ENCODE measurements at regions not wholly inside any gene's neighbourhood (a gene's known extent, or its start where the extent isn't known, plus 50 kb on each side); places are given as distances from the start of the nearest gene placed in this dataset.
"Not testable (repeated sequence)": the region's sequence is repeated elsewhere in the genome, so short reads cannot be mapped to it uniquely, and the experiment has no call there.

GRCh38 chr18:42510540-42510939 is 555.5 kb downstream of the PIK3C3 start:
- intact Hi-C loops (cut with DNase I), result no loop called here
- Histone ChIP-seq H3K27ac (no peak overlapping the region), H3K27me3 (no peaks in the 10 kb centered on the region), H3K36me3 (no peaks in the 10 kb centered on the region), H3K9ac (ENCODE audit: low read depth in 2 of 2, low read length in 2 of 2) (no peak overlapping the region), H3K4me1 (no peaks in the 10 kb centered on the region), H3K9me3 (no peaks in the 10 kb centered on the region), H3K4me3 (no peak overlapping the region)
- TF ChIP-seq CTCF (IDR thresholded peaks at IDR 0.05), result no peak
- no peak for DNase-seq

- no peaks in the 10 kb centered on the region for H3K9me3 ChIP-seq
- no peak for DNase-seq
- H3K27me3 ChIP-seq, result no peaks in the 10 kb centered on the region
- no peak overlapping the region for H3K9ac ChIP-seq (ENCODE audit: low read depth in 2 of 2, low read length in 2 of 2)
- no peak overlapping the region for H3K27ac ChIP-seq
- no peak for TF ChIP-seq CTCF (IDR thresholded peaks at IDR 0.05)
- no peaks in the 10 kb centered on the region for H3K4me1 ChIP-seq
- intact Hi-C loops (cut with DNase I), result no loop called here
- H3K4me3 ChIP-seq, result no peak overlapping the region
- no peaks in the 10 kb centered on the region for H3K36me3 ChIP-seq
Observed at GRCh38 chr18:42513441-42513840, 558.4 kb downstream of the PIK3C3 start.

- intact Hi-C loops (cut with DNase I), result no loop called here
- Histone ChIP-seq H3K36me3 (no peaks in the 10 kb centered on the region), H3K9ac (ENCODE audit: low read depth in 2 of 2, low read length in 2 of 2) (no peak overlapping the region), H3K27me3 (no peaks in the 10 kb centered on the region), H3K4me3 (no peak overlapping the region), H3K27ac (no peak overlapping the region), H3K4me1 (no peaks in the 10 kb centered on the region), H3K9me3 (no peaks in the 10 kb centered on the region)
- DNase-seq, result no peak
- TF ChIP-seq CTCF (IDR thresholded peaks at IDR 0.05), result no peak
Observed at GRCh38 chr18:42514512-42514911, 559.5 kb downstream of the PIK3C3 start.

- Histone ChIP-seq H3K9ac (ENCODE audit: low read depth in 2 of 2, low read length in 2 of 2) (no peak overlapping the region), H3K36me3 (no peaks in the 10 kb centered on the region), H3K4me1 (no peaks in the 10 kb centered on the region), H3K9me3 (no peaks in the 10 kb centered on the region), H3K4me3 (no peak overlapping the region), H3K27me3 (no peaks in the 10 kb centered on the region), H3K27ac (no peak overlapping the region)
- DNase-seq, result no peak
- intact Hi-C loops (cut with DNase I), result no loop called here
- TF ChIP-seq CTCF (IDR thresholded peaks at IDR 0.05), result no peak
Observed at GRCh38 chr18:42517896-42518295, 562.9 kb downstream of the PIK3C3 start.

GRCh38 chr18:42518331-42518730 is 563.3 kb downstream of the PIK3C3 start:
- H3K27ac ChIP-seq; intact Hi-C loops (cut with DNase I); H3K4me1 ChIP-seq; H3K27me3 ChIP-seq; DNase-seq; H3K9ac ChIP-seq (ENCODE audit: low read depth in 2 of 2, low read length in 2 of 2); H3K4me3 ChIP-seq; H3K9me3 ChIP-seq; H3K36me3 ChIP-seq: not testable (repeated sequence)

- Histone ChIP-seq H3K4me1 (no peaks in the 10 kb centered on the region), H3K27me3 (no peaks in the 10 kb centered on the region), H3K9ac (ENCODE audit: low read depth in 2 of 2, low read length in 2 of 2) (no peak overlapping the region), H3K36me3 (no peaks in the 10 kb centered on the region), H3K4me3 (no peak overlapping the region), H3K27ac (no peak overlapping the region), H3K9me3 (no peaks in the 10 kb centered on the region)
- TF ChIP-seq CTCF (IDR thresholded peaks at IDR 0.05), result no peak
- DNase-seq, result no peak
- intact Hi-C loops (cut with DNase I), result no loop called here
Observed at GRCh38 chr18:42520138-42520537, 565.1 kb downstream of the PIK3C3 start.
